MCF 10A (cell line): ENCODE measurements at regions not wholly inside any gene's neighbourhood (a gene's known extent, or its start where the extent isn't known, plus 50 kb on each side); places are given as distances from the start of the nearest gene placed in this dataset.

ENCODE experiments used
- BruUV-seq: library from RNA; stranded (reverse); fragments of 400-500 nt; replicated peaks from 2 replicates; lab custom pipeline; 2021; lab: Mats Ljungman, UMichigan
- CTCF ChIA-PET: fragments of 300-600 bp; sonication (Branson Sonifier 250); formaldehyde crosslinking; extraction: SDS; loops from one replicate; lab custom pipeline; 2021; ENCODE audit warnings: antibody characterized with exemption, inconsistent platforms; lab: Yijun Ruan, JAX
- POLR2A ChIA-PET: fragments of 300-600, 350-650 bp; sonication (Branson Sonifier 250); formaldehyde crosslinking; extraction: SDS; loops from one replicate; lab custom pipeline; 2020; ENCODE audit warnings: antibody characterized with exemption, inconsistent platforms; lab: Yijun Ruan, JAX
- DNase-seq: peaks from one replicate; pipeline ENCODE4 v3.0.0-alpha.2; 2018; ENCODE audit not compliant: unreplicated experiment
- H3K27ac Mint-ChIP-seq: one replicate; pipeline ENCODE4 v1.8.0; 2022; ENCODE audit warnings: mild to moderate bottlenecking, low read depth, mixed read lengths; ENCODE audit not compliant: unreplicated experiment
- H3K27me3 Mint-ChIP-seq: one replicate; pipeline ENCODE4 v1.8.0; 2022; ENCODE audit warnings: mixed read lengths; ENCODE audit not compliant: insufficient read depth, unreplicated experiment
- H3K36me3 Mint-ChIP-seq: one replicate; pipeline ENCODE4 v1.8.0; 2022; ENCODE audit warnings: mild to moderate bottlenecking, moderate library complexity, mixed read lengths; ENCODE audit not compliant: insufficient read depth, unreplicated experiment
- H3K4me1 Mint-ChIP-seq: one replicate; pipeline ENCODE4 v1.8.0; 2022; ENCODE audit warnings: mixed read lengths; ENCODE audit not compliant: insufficient read depth, unreplicated experiment
- H3K4me3 Mint-ChIP-seq: one replicate; pipeline ENCODE4 v1.8.0; 2022; ENCODE audit warnings: mild to moderate bottlenecking, moderate library complexity, mixed read lengths; ENCODE audit not compliant: unreplicated experiment
- H3K9me3 Mint-ChIP-seq: one replicate; pipeline ENCODE4 v1.8.0; 2022; ENCODE audit warnings: mixed read lengths; ENCODE audit not compliant: unreplicated experiment
- intact Hi-C: fragments of 100-400 bp; cut with micrococcal nuclease; formaldehyde crosslinking; loops from 2 replicates; pipeline ENCODE4 v1.14.1; 2022
- TF ChIP-seq, protein P1 (sequence below): fragments of 200-600 bp; IDR thresholded peaks from one replicate; pipeline ENCODE4 v1.8.0; 2022; ENCODE audit warnings: antibody characterized with exemption, mild to moderate bottlenecking; ENCODE audit not compliant: unreplicated experiment

DNA sequence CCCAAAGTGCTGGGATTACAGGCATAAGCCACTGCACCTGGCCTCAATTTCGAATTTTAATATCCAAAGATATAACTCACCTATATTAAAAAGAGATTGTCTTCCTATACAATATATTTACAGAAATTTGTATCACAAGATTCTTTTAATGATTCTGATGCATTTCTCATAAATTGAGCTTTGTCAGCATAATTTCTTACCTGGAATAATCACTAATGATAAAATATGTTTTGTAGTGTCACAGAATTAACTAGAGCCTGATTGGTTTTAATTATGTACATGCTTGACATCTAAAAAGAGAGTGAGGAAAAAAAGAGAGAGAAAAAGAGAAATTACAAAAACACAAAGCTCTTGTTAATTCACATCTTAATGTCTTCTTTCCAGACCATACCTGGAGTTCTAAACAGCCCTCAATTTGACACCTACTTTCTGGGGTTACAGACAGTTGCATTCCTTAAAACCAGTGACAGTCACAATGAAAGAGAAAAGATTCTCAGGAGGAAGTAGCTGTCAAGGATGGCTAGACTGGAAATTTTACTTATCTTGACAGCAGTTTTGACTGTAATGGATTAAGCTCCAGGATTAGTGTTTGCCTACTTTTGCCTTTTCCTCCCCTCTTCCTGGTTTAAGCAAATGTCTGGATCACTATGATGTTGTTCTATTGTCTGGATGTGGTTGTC is 214.4 kb downstream of the SPRY2 start:
- Mint-ChIP-seq H3K9me3 (no peaks in the 10 kb centered on the region), H3K4me3 (no peak overlapping the region), H3K27ac (no peak overlapping the region), H3K27me3 (no peaks in the 10 kb centered on the region), H3K36me3 (no peaks in the 10 kb centered on the region), H3K4me1 (peaks cover 4% of the 10 kb centered on the region)
- POLR2A ChIA-PET, result no interaction called here
- DNase-seq, result no peak
- intact Hi-C loops, result no loop called here
- TF ChIP-seq, protein P1, sequence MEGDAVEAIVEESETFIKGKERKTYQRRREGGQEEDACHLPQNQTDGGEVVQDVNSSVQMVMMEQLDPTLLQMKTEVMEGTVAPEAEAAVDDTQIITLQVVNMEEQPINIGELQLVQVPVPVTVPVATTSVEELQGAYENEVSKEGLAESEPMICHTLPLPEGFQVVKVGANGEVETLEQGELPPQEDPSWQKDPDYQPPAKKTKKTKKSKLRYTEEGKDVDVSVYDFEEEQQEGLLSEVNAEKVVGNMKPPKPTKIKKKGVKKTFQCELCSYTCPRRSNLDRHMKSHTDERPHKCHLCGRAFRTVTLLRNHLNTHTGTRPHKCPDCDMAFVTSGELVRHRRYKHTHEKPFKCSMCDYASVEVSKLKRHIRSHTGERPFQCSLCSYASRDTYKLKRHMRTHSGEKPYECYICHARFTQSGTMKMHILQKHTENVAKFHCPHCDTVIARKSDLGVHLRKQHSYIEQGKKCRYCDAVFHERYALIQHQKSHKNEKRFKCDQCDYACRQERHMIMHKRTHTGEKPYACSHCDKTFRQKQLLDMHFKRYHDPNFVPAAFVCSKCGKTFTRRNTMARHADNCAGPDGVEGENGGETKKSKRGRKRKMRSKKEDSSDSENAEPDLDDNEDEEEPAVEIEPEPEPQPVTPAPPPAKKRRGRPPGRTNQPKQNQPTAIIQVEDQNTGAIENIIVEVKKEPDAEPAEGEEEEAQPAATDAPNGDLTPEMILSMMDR, result no peak
- CTCF ChIA-PET, result interaction anchor here (0.6 to 0.7 kb wide), 2 partner anchors 115 to 728 kb away, joined by 3 read pairs; no protein-coding TSS in a partner anchor
- BruUV-seq, result no TSS peak

DNA sequence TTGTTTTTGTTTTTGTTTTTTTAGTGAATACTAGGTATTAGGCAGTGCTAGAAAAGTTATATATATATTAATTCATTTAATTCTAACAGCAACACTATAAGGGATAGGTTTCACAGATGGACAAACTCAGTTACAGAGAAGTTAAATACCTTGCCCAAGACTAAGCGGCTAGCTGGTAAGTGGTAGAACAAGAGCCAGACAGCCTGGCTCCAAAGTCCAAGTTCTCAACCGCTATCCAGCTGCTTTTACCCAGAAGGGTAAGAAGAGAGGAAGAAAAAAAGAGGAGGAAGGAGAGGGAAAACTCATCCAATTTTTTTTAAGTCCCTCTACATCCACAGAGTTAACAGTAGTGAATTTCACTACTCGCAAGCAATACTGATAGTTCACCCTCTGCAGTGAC is 217.0 kb downstream of the SPRY2 start:
- Mint-ChIP-seq H3K4me3 (no peak overlapping the region), H3K4me1 (no peaks in the 10 kb centered on the region), H3K9me3 (no peaks in the 10 kb centered on the region), H3K27me3 (no peaks in the 10 kb centered on the region), H3K36me3 (no peaks in the 10 kb centered on the region), H3K27ac (no peak overlapping the region)
- TF ChIP-seq, protein P1, result no peak
- CTCF ChIA-PET, result interaction anchor here (0.7 kb wide), 1 partner anchor 382 kb away, joined by 4 read pairs; no protein-coding TSS in a partner anchor
- POLR2A ChIA-PET, result interaction anchor here (0.6 to 0.7 kb wide), 2 partner anchors 10 to 26 kb away, joined by 3 read pairs; no protein-coding TSS in a partner anchor
- DNase-seq, result no peak
- BruUV-seq, result no TSS peak
- intact Hi-C loops, result no loop called here

- ChIA-PET POLR2A (no interaction called here), CTCF (interaction anchor here (1.1 kb wide), 1 partner anchor 21 kb away, joined by 3 read pairs; no protein-coding TSS in a partner anchor)
- Mint-ChIP-seq H3K27ac (no peak overlapping the region), H3K4me3 (no peak overlapping the region), H3K9me3 (no peaks in the 10 kb centered on the region), H3K36me3 (no peaks in the 10 kb centered on the region), H3K27me3 (no peaks in the 10 kb centered on the region), H3K4me1 (peaks cover 7% of the 10 kb centered on the region)
- no peak for DNase-seq
- intact Hi-C loops, result no loop called here
- TF ChIP-seq, protein P1, result no peak
- BruUV-seq, result no TSS peak
Measured at GRCh38 chr13:80121038-80121437, 219.9 kb downstream of the SPRY2 start.

DNA sequence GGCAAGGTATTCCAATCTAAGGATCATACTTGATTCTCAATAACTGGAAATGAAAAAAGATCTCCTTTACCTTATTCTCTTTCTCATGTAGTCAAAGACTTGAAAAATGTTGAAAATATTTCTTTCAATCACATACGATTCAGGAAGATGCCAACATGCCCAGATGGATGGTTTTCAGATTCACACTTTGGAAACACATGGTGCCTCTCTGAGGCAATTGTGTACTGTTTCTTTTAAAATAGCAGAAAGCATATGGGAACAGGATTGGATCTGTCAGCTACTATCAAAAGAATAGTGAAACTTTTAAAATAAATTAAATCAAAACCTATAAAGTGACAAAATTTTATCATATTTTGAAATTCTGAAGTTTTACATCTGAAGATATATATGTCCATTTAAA is 222.4 kb downstream of the SPRY2 start:
- ChIA-PET CTCF (no interaction called here), POLR2A (no interaction called here)
- no peak for DNase-seq
- no TSS peak for BruUV-seq
- Mint-ChIP-seq H3K4me1 (peaks cover 10% of the 10 kb centered on the region), H3K27ac (no peak overlapping the region), H3K36me3 (no peaks in the 10 kb centered on the region), H3K9me3 (no peaks in the 10 kb centered on the region), H3K27me3 (no peaks in the 10 kb centered on the region), H3K4me3 (no peak overlapping the region)
- TF ChIP-seq, protein P1, result no peak
- intact Hi-C loops, result no loop called here
